ENCODE measurements at regions not wholly inside any gene's neighbourhood (a gene's known extent, or its start where the extent isn't known, plus 50 kb on each side); places are given as distances from the start of the nearest gene placed in this dataset.

DNA sequence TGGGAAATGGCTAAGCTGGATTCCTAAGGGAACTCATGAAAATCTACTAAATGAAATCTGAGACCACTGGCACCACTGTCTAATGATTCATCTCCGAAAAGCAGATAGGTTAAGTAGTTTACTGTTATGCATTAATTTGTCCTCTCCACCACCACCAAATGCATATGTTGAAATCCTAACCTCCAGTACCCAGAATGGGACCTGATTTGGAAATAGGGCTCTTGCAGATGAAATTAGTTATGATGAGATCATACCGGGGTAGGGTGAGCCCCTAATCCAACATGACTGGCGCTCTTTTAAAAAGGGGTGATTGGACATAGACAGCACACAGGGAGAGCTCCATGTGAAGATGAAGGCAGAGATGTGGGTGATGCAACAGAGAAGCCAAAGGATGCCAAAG, 124.9 kb upstream of the GUCY1A1 start:
- Mint-ChIP-seq H3K9me3 (ENCODE audit: unreplicated experiment) (no peaks in the 10 kb centered on the region), H3K4me1 (ENCODE audit: unreplicated experiment) (no peaks in the 10 kb centered on the region), H3K27ac (ENCODE audit: unreplicated experiment) (no peak overlapping the region), H3K27me3 (ENCODE audit: unreplicated experiment) (peaks cover 2% of the 10 kb centered on the region), H3K36me3 (ENCODE audit: low read depth, unreplicated experiment) (no peaks in the 10 kb centered on the region), H3K4me3 (ENCODE audit: unreplicated experiment) (no peak overlapping the region)
- TF ChIP-seq, protein P1, sequence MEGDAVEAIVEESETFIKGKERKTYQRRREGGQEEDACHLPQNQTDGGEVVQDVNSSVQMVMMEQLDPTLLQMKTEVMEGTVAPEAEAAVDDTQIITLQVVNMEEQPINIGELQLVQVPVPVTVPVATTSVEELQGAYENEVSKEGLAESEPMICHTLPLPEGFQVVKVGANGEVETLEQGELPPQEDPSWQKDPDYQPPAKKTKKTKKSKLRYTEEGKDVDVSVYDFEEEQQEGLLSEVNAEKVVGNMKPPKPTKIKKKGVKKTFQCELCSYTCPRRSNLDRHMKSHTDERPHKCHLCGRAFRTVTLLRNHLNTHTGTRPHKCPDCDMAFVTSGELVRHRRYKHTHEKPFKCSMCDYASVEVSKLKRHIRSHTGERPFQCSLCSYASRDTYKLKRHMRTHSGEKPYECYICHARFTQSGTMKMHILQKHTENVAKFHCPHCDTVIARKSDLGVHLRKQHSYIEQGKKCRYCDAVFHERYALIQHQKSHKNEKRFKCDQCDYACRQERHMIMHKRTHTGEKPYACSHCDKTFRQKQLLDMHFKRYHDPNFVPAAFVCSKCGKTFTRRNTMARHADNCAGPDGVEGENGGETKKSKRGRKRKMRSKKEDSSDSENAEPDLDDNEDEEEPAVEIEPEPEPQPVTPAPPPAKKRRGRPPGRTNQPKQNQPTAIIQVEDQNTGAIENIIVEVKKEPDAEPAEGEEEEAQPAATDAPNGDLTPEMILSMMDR (IDR thresholded peaks at IDR 0.05; ENCODE audit: unreplicated experiment) = no peak
- DNase-seq (ENCODE audit: low spot score) = no peak

DNA sequence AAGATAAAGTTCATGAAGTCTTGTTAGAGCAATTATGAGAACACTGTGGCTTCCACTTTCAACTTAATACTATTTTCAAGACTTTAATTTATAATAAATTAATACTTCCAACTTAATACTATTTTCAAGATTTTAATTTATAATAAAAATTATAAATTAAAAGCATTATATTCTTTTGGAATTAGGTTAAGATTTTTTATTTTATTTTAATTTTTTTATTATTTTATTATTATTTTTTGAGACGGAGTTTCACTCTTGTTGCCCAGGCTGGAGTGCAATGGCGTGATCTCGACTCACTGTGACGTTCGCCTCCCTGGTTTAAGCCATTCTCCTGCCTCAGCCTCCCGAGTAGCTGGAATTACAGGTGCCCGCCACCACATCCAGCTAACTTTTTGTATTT, 126.0 kb upstream of the GUCY1A1 start:
- Mint-ChIP-seq H3K27me3 (ENCODE audit: unreplicated experiment) (peaks cover 2% of the 10 kb centered on the region), H3K4me3 (ENCODE audit: unreplicated experiment) (no peak overlapping the region), H3K27ac (ENCODE audit: unreplicated experiment) (no peak overlapping the region), H3K36me3 (ENCODE audit: low read depth, unreplicated experiment) (no peaks in the 10 kb centered on the region), H3K9me3 (ENCODE audit: unreplicated experiment) (no peaks in the 10 kb centered on the region), H3K4me1 (ENCODE audit: unreplicated experiment) (no peaks in the 10 kb centered on the region)
- TF ChIP-seq, protein P1 (IDR thresholded peaks at IDR 0.05; ENCODE audit: unreplicated experiment) = no peak
- no peak for DNase-seq (ENCODE audit: low spot score)

DNA sequence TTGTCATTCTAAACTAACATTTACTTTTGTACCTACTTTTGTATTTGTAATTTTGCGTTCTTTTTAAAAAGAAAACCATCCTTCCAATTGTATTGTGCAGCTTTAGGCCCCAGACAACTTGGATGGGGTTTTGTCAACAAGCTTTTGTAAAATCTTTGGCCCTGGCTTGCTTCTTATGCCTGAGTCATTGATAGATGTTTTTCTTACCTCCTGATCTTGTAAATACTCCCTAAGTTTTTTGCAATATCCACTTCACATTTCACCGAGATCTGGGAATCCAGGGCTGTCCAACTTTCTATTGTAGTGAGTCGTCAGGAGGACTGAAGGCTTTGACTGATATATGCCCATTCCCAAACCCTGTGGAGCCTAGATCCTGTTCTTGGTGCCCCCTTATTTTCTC, 126.9 kb upstream of the GUCY1A1 start:
- TF ChIP-seq, protein P1 (IDR thresholded peaks at IDR 0.05; ENCODE audit: unreplicated experiment) = no peak
- DNase-seq (ENCODE audit: low spot score) = no peak
- no peaks in the 10 kb centered on the region for H3K9me3 Mint-ChIP-seq (ENCODE audit: unreplicated experiment)
- H3K4me1 Mint-ChIP-seq (ENCODE audit: unreplicated experiment) = no peaks in the 10 kb centered on the region
- H3K27ac Mint-ChIP-seq (ENCODE audit: unreplicated experiment) = no peak overlapping the region
- H3K36me3 Mint-ChIP-seq (ENCODE audit: low read depth, unreplicated experiment) = no peaks in the 10 kb centered on the region
- no peak overlapping the region for H3K4me3 Mint-ChIP-seq (ENCODE audit: unreplicated experiment)
- peaks cover 2% of the 10 kb centered on the region for H3K27me3 Mint-ChIP-seq (ENCODE audit: unreplicated experiment)

DNA sequence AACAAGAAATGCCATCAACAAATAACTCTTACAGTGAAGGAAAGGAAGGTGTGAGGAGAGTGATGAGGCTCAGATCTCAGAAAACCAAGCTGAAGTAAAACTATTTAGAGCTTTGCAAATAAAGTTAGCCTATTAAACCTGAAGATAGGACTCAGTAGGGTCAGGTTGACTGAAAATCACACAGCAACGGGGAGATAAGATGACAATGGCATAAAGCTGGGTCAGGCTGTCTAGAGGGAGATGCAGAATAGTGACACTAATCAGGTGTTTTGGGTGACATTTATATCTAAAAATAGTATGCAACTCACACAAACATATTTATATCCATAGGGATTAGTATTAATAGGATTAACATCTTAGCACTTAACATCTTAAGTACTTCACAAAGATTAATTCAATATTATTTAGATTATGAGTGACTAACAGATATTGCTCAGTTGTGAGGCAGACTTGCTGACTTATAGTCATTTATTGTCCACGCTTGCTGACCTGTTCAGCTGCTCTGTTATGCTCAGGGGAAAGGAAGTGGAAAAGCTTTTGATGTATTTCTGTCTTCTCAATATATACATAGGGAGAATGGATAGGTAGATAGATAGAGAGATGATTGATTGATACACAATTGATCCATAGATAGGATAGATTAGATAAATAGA, 130.7 kb upstream of the GUCY1A1 start:
- no peak for DNase-seq (ENCODE audit: low spot score)
- Mint-ChIP-seq H3K9me3 (ENCODE audit: unreplicated experiment) (no peaks in the 10 kb centered on the region), H3K27ac (ENCODE audit: unreplicated experiment) (no peak overlapping the region), H3K36me3 (ENCODE audit: low read depth, unreplicated experiment) (no peaks in the 10 kb centered on the region), H3K27me3 (ENCODE audit: unreplicated experiment) (no peaks in the 10 kb centered on the region), H3K4me1 (ENCODE audit: unreplicated experiment) (no peaks in the 10 kb centered on the region), H3K4me3 (ENCODE audit: unreplicated experiment) (no peak overlapping the region)
- TF ChIP-seq, protein P1 (IDR thresholded peaks at IDR 0.05; ENCODE audit: unreplicated experiment) = no peak

DNA sequence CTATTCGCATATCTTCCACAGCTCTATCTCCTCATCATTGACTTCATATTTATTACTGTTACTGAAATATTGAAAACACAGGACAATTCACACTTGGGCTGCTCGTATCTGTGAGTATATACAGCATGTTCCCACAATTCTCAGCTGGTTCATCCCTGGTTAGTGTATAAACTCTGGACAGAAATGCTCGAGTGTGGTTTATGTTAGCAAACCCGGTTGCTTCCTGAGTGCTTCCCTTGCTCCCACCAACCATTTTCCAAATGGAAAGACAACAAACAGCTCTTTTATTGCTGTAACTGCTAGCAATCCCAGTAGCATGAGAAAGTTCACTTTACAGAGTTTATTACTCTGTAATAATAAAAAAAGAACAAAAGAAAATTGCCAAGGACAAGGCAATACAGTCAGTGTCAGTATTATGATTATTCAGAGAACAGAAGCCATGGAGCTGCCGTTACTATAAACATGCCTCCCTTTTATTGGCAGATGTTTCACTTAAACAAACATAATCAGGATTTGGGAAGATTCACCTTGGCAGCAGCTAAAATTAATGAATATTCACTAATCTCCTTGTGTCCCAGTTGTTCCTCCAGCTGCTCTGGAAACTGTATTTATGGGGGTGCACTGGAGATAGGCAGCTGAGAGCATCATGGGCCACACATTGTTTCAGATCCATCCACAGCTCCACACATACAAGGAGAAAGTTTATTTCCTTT, 134.1 kb upstream of the GUCY1A1 start:
- Mint-ChIP-seq H3K4me1 (ENCODE audit: unreplicated experiment) (no peaks in the 10 kb centered on the region), H3K27me3 (ENCODE audit: unreplicated experiment) (no peaks in the 10 kb centered on the region), H3K36me3 (ENCODE audit: low read depth, unreplicated experiment) (no peaks in the 10 kb centered on the region), H3K27ac (ENCODE audit: unreplicated experiment) (no peak overlapping the region), H3K4me3 (ENCODE audit: unreplicated experiment) (no peak overlapping the region), H3K9me3 (ENCODE audit: unreplicated experiment) (no peaks in the 10 kb centered on the region)
- TF ChIP-seq, protein P1 (IDR thresholded peaks at IDR 0.05; ENCODE audit: unreplicated experiment) = no peak
- DNase-seq (ENCODE audit: low spot score) = no peak
